ENCODE measurements at regions not wholly inside any gene's neighbourhood (a gene's known extent, or its start where the extent isn't known, plus 50 kb on each side); places are given as distances from the start of the nearest gene placed in this dataset.

DNA sequence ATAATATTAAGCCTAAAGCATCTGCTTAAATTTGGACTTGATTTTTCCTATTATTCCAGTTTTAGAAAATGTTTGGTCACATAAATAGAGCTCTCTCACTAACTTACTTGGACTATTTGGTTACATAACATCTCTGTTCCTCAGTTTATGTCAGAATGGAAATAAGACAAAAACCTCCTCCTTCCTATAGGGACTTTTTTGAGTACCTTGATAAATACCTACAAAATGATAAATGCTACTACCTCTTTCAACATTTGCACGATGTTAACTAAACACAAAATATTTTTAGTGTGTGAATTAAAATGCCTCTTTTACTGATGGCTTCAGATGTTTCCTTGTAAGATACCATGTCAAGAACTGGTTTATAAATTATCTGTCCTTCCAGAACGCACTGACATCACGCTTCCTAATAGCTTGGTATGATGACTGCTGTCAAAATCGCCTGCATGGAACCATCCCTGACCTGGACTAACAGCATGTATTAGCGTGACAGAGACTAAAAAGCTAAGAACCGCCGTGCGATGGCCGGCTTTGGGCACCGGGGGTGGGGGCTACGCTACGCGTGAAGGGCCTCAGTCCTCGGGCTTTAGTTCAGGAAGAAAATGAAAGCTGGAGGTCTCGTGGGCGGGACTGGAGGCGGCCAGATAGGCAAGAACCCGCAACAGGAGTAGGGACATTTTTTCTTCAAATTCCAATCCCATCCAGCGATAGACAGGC, 133.2 kb upstream of the BARHL2 start:
- Histone ChIP-seq H3K27ac (ENCODE audit: insufficient read depth in 1 of 2, low read depth in 1 of 2, low read length in 2 of 2, poor library complexity in 1 of 2, severe bottlenecking in 2 of 2) (no peak overlapping the region), H3K36me3 (ENCODE audit: control insufficient read depth in 4 of 4, insufficient read depth in 4 of 4, low read length in 3 of 4) (no peaks in the 10 kb centered on the region), H3K4me1 (ENCODE audit: control extremely low read depth in 1 of 4, control insufficient read depth in 4 of 4, insufficient read depth in 4 of 4, low read length in 3 of 4) (peaks cover 4 to 16% (median 14%) of the 10 kb centered on the region in 4 experiments), H3K4me3 (ENCODE audit: control insufficient read depth in 1 of 7, extremely low read depth in 1 of 7, insufficient read depth in 4 of 7, low read depth in 2 of 7, low read length in 6 of 7) (peak overlapping the region; percentile 32 to 84 (median 69)), H3K27me3 (replicated peaks in 2 of 5; ENCODE audit: control insufficient read depth in 4 of 5, insufficient read depth in 5 of 5, low read length in 4 of 5) (peaks cover 14 to 79% (median 35%) of the 10 kb centered on the region in 5 experiments), H3K9me3 (ENCODE audit: control extremely low read depth in 1 of 5, control insufficient read depth in 4 of 5, insufficient read depth in 2 of 5, low read depth in 1 of 5, low read length in 4 of 5) (peaks cover 0 to 4% (median 0%) of the 10 kb centered on the region in 5 experiments)
- 2% methylated on average over 18 of the region's 19 CpGs for WGBS (ENCODE audit: insufficient coverage)
- CTCF ChIA-PET = interaction anchor here (1.0 to 1.4 kb wide), 3 partner anchors 14 to 120 kb away, joined by 3 to 5 read pairs (median 3); no protein-coding TSS in a partner anchor
- POLR2A ChIA-PET = no interaction called here
- DNase-seq = peak in 2 of 3 donors; percentile 42 to 60

DNA sequence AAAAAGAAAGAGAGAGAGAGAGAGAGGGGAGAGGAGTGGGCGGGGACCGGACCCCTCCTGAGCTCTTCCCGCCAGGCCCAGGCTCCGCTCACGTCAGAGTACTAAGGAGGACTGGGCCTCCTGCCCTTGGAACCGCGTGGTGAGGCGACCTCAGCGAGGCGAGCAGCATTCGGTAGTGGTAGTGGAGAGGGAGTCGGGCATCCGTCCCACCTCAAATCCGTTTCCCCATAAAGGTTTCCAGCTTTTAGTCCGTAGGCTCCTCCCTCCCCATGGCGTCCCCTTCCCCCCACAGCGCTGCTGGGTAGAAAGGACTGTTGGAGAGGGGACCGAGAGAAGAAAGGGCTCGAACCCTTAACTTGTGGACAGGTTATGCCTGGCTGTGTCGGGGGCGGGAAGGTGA, 124.4 kb upstream of the BARHL2 start:
- ChIA-PET CTCF (interaction anchor here (1.6 kb wide), 1 partner anchor 12 kb away, joined by 4 read pairs; no protein-coding TSS in a partner anchor), POLR2A (no interaction called here)
- Histone ChIP-seq H3K4me1 (ENCODE audit: control extremely low read depth in 1 of 4, control insufficient read depth in 4 of 4, insufficient read depth in 4 of 4, low read length in 3 of 4) (peaks cover 0 to under 1% (median 0%) of the 10 kb centered on the region in 4 experiments), H3K27me3 (replicated peaks in 2 of 5; ENCODE audit: control insufficient read depth in 4 of 5, insufficient read depth in 5 of 5, low read length in 4 of 5) (peaks cover 42 to 88% (median 61%) of the 10 kb centered on the region in 5 experiments), H3K9me3 (ENCODE audit: control extremely low read depth in 1 of 5, control insufficient read depth in 4 of 5, insufficient read depth in 2 of 5, low read depth in 1 of 5, low read length in 4 of 5) (peaks cover 0 to 3% (median 0%) of the 10 kb centered on the region in 5 experiments), H3K36me3 (ENCODE audit: control insufficient read depth in 4 of 4, insufficient read depth in 4 of 4, low read length in 3 of 4) (no peaks in the 10 kb centered on the region), H3K4me3 (ENCODE audit: control insufficient read depth in 1 of 7, extremely low read depth in 1 of 7, insufficient read depth in 4 of 7, low read depth in 2 of 7, low read length in 6 of 7) (no peak overlapping the region), H3K27ac (ENCODE audit: insufficient read depth in 1 of 2, low read depth in 1 of 2, low read length in 2 of 2, poor library complexity in 1 of 2, severe bottlenecking in 2 of 2) (no peak overlapping the region)
- 40% methylated on average over 6 of the region's 21 CpGs for WGBS (ENCODE audit: insufficient coverage)
- DNase-seq = no peak

- Histone ChIP-seq H3K4me3 (ENCODE audit: control insufficient read depth in 1 of 7, extremely low read depth in 1 of 7, insufficient read depth in 4 of 7, low read depth in 2 of 7, low read length in 6 of 7) (no peak overlapping the region), H3K4me1 (ENCODE audit: control extremely low read depth in 1 of 4, control insufficient read depth in 4 of 4, insufficient read depth in 4 of 4, low read length in 3 of 4) (peaks cover 0 to 11% (median 9%) of the 10 kb centered on the region in 4 experiments), H3K36me3 (ENCODE audit: control insufficient read depth in 4 of 4, insufficient read depth in 4 of 4, low read length in 3 of 4) (no peaks in the 10 kb centered on the region), H3K27ac (ENCODE audit: insufficient read depth in 1 of 2, low read depth in 1 of 2, low read length in 2 of 2, poor library complexity in 1 of 2, severe bottlenecking in 2 of 2) (no peak overlapping the region), H3K9me3 (ENCODE audit: control extremely low read depth in 1 of 5, control insufficient read depth in 4 of 5, insufficient read depth in 2 of 5, low read depth in 1 of 5, low read length in 4 of 5) (peaks cover 0 to 6% (median 0%) of the 10 kb centered on the region in 5 experiments), H3K27me3 (replicated peaks in 2 of 5; ENCODE audit: control insufficient read depth in 4 of 5, insufficient read depth in 5 of 5, low read length in 4 of 5) (peaks cover 49 to 93% (median 64%) of the 10 kb centered on the region in 5 experiments)
- peak in 1 of 3 donors; percentile 39 for DNase-seq
- ChIA-PET CTCF (no interaction called here), POLR2A (no interaction called here)
- 19% methylated on average over 2 of the region's 7 CpGs for WGBS (ENCODE audit: insufficient coverage)
Measured at GRCh38 chr1:90840352-90840751, 123.2 kb upstream of the BARHL2 start.

- Histone ChIP-seq H3K4me1 (ENCODE audit: control extremely low read depth in 1 of 4, control insufficient read depth in 4 of 4, insufficient read depth in 4 of 4, low read length in 3 of 4) (peaks cover 0 to 12% (median 10%) of the 10 kb centered on the region in 4 experiments), H3K27ac (ENCODE audit: insufficient read depth in 1 of 2, low read depth in 1 of 2, low read length in 2 of 2, poor library complexity in 1 of 2, severe bottlenecking in 2 of 2) (no peak overlapping the region), H3K27me3 (replicated peaks in 2 of 5; ENCODE audit: control insufficient read depth in 4 of 5, insufficient read depth in 5 of 5, low read length in 4 of 5) (peaks cover 48 to 95% (median 62%) of the 10 kb centered on the region in 5 experiments), H3K36me3 (ENCODE audit: control insufficient read depth in 4 of 4, insufficient read depth in 4 of 4, low read length in 3 of 4) (no peaks in the 10 kb centered on the region), H3K4me3 (ENCODE audit: control insufficient read depth in 1 of 7, extremely low read depth in 1 of 7, insufficient read depth in 4 of 7, low read depth in 2 of 7, low read length in 6 of 7) (no peak overlapping the region), H3K9me3 (ENCODE audit: control extremely low read depth in 1 of 5, control insufficient read depth in 4 of 5, insufficient read depth in 2 of 5, low read depth in 1 of 5, low read length in 4 of 5) (peaks cover 0 to 6% (median 0%) of the 10 kb centered on the region in 5 experiments)
- DNase-seq = no peak
- WGBS (ENCODE audit: insufficient coverage) = 11% methylated on average over 4 of the region's 5 CpGs
- CTCF ChIA-PET = interaction anchor here (1.2 kb wide), 1 partner anchor 13 kb away, joined by 3 read pairs; no protein-coding TSS in a partner anchor
- POLR2A ChIA-PET = no interaction called here
Measured at GRCh38 chr1:90839323-90839722, 122.2 kb upstream of the BARHL2 start.

DNA sequence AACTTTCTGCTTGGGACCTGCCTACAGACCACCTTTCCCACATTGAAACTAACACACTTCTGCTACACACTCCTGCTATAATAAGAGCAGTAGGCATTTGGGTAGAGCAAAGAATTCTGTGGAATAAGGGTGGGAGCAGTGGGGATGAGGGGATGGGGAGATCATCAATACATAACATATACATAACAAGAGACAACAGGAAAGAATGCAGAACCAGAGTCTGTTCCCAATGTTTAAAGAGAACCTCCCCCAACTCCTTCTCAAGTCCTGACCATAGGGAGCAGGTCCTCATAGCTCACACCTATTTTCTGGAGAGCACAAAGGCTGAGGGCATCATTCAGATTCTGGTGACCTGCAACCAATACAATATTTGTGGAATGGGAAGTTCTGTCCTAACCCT, 121.6 kb upstream of the BARHL2 start:
- POLR2A ChIA-PET = interaction anchor here (0.6 kb wide), 1 partner anchor 18 kb away, joined by 3 read pairs; no protein-coding TSS in a partner anchor
- no peak overlapping the region for H3K27ac ChIP-seq (ENCODE audit: insufficient read depth in 1 of 2, low read depth in 1 of 2, low read length in 2 of 2, poor library complexity in 1 of 2, severe bottlenecking in 2 of 2)
- H3K36me3 ChIP-seq (ENCODE audit: control insufficient read depth in 4 of 4, insufficient read depth in 4 of 4, low read length in 3 of 4) = no peaks in the 10 kb centered on the region
- peaks cover 0 to 12% (median 10%) of the 10 kb centered on the region in 4 experiments for H3K4me1 ChIP-seq (ENCODE audit: control extremely low read depth in 1 of 4, control insufficient read depth in 4 of 4, insufficient read depth in 4 of 4, low read length in 3 of 4)
- peaks cover 0 to 6% (median 0%) of the 10 kb centered on the region in 5 experiments for H3K9me3 ChIP-seq (ENCODE audit: control extremely low read depth in 1 of 5, control insufficient read depth in 4 of 5, insufficient read depth in 2 of 5, low read depth in 1 of 5, low read length in 4 of 5)
- CTCF ChIA-PET = interaction anchor here (1.2 kb wide), 1 partner anchor 13 kb away, joined by 3 read pairs; no protein-coding TSS in a partner anchor
- peaks cover 49 to 97% (median 66%) of the 10 kb centered on the region in 5 experiments for H3K27me3 ChIP-seq (replicated peaks in 2 of 5; ENCODE audit: control insufficient read depth in 4 of 5, insufficient read depth in 5 of 5, low read length in 4 of 5)
- DNase-seq = no peak
- no peak overlapping the region for H3K4me3 ChIP-seq (ENCODE audit: control insufficient read depth in 1 of 7, extremely low read depth in 1 of 7, insufficient read depth in 4 of 7, low read depth in 2 of 7, low read length in 6 of 7)

GRCh38 chr1:90837420-90837819, 120.3 kb upstream of the BARHL2 start:
- peaks cover 0 to 6% (median 0%) of the 10 kb centered on the region in 5 experiments for H3K9me3 ChIP-seq (ENCODE audit: control extremely low read depth in 1 of 5, control insufficient read depth in 4 of 5, insufficient read depth in 2 of 5, low read depth in 1 of 5, low read length in 4 of 5)
- POLR2A ChIA-PET = no interaction called here
- no peaks in the 10 kb centered on the region for H3K36me3 ChIP-seq (ENCODE audit: control insufficient read depth in 4 of 4, insufficient read depth in 4 of 4, low read length in 3 of 4)
- peaks cover 0 to 12% (median 10%) of the 10 kb centered on the region in 4 experiments for H3K4me1 ChIP-seq (ENCODE audit: control extremely low read depth in 1 of 4, control insufficient read depth in 4 of 4, insufficient read depth in 4 of 4, low read length in 3 of 4)
- H3K27ac ChIP-seq (ENCODE audit: insufficient read depth in 1 of 2, low read depth in 1 of 2, low read length in 2 of 2, poor library complexity in 1 of 2, severe bottlenecking in 2 of 2) = no peak overlapping the region
- DNase-seq = no peak
- 23% methylated on average over 3 of the region's 7 CpGs for WGBS (ENCODE audit: insufficient coverage)
- CTCF ChIA-PET = no interaction called here
- H3K27me3 ChIP-seq (replicated peaks in 2 of 5; ENCODE audit: control insufficient read depth in 4 of 5, insufficient read depth in 5 of 5, low read length in 4 of 5) = peaks cover 54 to 98% (median 76%) of the 10 kb centered on the region in 5 experiments
- H3K4me3 ChIP-seq (ENCODE audit: control insufficient read depth in 1 of 7, extremely low read depth in 1 of 7, insufficient read depth in 4 of 7, low read depth in 2 of 7, low read length in 6 of 7) = no peak overlapping the region

- H3K36me3 ChIP-seq (ENCODE audit: control insufficient read depth in 4 of 4, insufficient read depth in 4 of 4, low read length in 3 of 4) = no peaks in the 10 kb centered on the region
- ChIA-PET POLR2A (no interaction called here), CTCF (no interaction called here)
- H3K9me3 ChIP-seq (ENCODE audit: control extremely low read depth in 1 of 5, control insufficient read depth in 4 of 5, insufficient read depth in 2 of 5, low read depth in 1 of 5, low read length in 4 of 5) = peaks cover 0 to 6% (median 0%) of the 10 kb centered on the region in 5 experiments
- peaks cover 62 to 98% (median 74%) of the 10 kb centered on the region in 5 experiments for H3K27me3 ChIP-seq (replicated peaks in 2 of 5; ENCODE audit: control insufficient read depth in 4 of 5, insufficient read depth in 5 of 5, low read length in 4 of 5)
- peak in 2 of 3 donors; percentile 29 to 41 for DNase-seq
- H3K27ac ChIP-seq (ENCODE audit: insufficient read depth in 1 of 2, low read depth in 1 of 2, low read length in 2 of 2, poor library complexity in 1 of 2, severe bottlenecking in 2 of 2) = no peak overlapping the region
- peaks cover 0 to 12% (median 10%) of the 10 kb centered on the region in 4 experiments for H3K4me1 ChIP-seq (ENCODE audit: control extremely low read depth in 1 of 4, control insufficient read depth in 4 of 4, insufficient read depth in 4 of 4, low read length in 3 of 4)
- WGBS (ENCODE audit: insufficient coverage) = 2% methylated on average over 5 of the region's 8 CpGs
- H3K4me3 ChIP-seq (ENCODE audit: control insufficient read depth in 1 of 7, extremely low read depth in 1 of 7, insufficient read depth in 4 of 7, low read depth in 2 of 7, low read length in 6 of 7) = peak overlapping the region in 1 of 7 experiments; percentile 37
Measured at GRCh38 chr1:90836345-90836679, 119.2 kb upstream of the BARHL2 start.
